Activated T-cell treated with anti-CD3 and anti-CD28 coated beads, Interleukin-2, amount 50 U/mL, for 24 hours (primary cell): ENCODE measurements at regions not wholly inside any gene's neighbourhood (a gene's known extent, or its start where the extent isn't known, plus 50 kb on each side); places are given as distances from the start of the nearest gene placed in this dataset.

Experiments
- DNase-seq: peaks from one replicate; pipeline ENCODE4 v3.0.0-alpha.2; 2020
- H3K27ac Mint-ChIP-seq: 2 replicates; pipeline ENCODE4 v1.8.0; 2020; ENCODE audit warnings: mild to moderate bottlenecking, mixed read lengths
- H3K27me3 Mint-ChIP-seq: 2 replicates; pipeline ENCODE4 v1.8.0; 2020; ENCODE audit warnings: mixed read lengths
- H3K36me3 Mint-ChIP-seq: 2 replicates; pipeline ENCODE4 v1.8.0; 2020; ENCODE audit warnings: low read depth, mixed read lengths
- H3K4me1 Mint-ChIP-seq: 2 replicates; pipeline ENCODE4 v1.8.0; 2020; ENCODE audit warnings: low read depth, mixed read lengths
- H3K4me3 Mint-ChIP-seq: 2 replicates; pipeline ENCODE4 v1.8.0; 2020; ENCODE audit warnings: mild to moderate bottlenecking, moderate library complexity, mixed read lengths
- H3K9me3 Mint-ChIP-seq: 2 replicates; pipeline ENCODE4 v1.8.0; 2020; ENCODE audit warnings: mixed read lengths

GRCh38 chr9:687034-687785, 154.3 kb upstream of the DMRT1 start:
- no peak overlapping the region for H3K4me3 Mint-ChIP-seq
- H3K4me1 Mint-ChIP-seq, result no peaks in the 10 kb centered on the region
- DNase-seq, result no peak
- H3K27ac Mint-ChIP-seq, result no peak overlapping the region
- H3K9me3 Mint-ChIP-seq, result no peaks in the 10 kb centered on the region
- no peaks in the 10 kb centered on the region for H3K27me3 Mint-ChIP-seq
- H3K36me3 Mint-ChIP-seq, result no peaks in the 10 kb centered on the region

DNA sequence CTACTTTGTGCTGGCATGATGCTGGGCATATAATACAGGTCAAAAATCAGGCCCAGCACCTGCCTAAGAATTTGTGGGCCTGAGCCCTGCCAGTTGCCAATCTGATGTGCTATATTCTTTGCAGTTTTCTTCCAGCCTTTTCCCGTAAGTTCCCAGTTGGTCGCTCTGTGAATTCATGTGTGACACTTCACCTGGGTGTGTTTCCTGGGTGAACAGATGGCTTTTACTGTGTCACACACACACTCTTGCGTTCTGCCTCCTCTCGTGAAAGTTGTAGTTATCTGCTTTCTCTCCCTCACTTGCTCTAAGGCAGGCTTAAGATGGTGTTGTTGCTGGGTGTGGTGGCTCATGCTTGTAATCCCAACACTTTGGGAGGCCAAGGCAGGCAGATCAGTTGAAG, 153.5 kb upstream of the DMRT1 start:
- no peak for DNase-seq
- Mint-ChIP-seq H3K27me3 (no peaks in the 10 kb centered on the region), H3K27ac (no peak overlapping the region)

DNA sequence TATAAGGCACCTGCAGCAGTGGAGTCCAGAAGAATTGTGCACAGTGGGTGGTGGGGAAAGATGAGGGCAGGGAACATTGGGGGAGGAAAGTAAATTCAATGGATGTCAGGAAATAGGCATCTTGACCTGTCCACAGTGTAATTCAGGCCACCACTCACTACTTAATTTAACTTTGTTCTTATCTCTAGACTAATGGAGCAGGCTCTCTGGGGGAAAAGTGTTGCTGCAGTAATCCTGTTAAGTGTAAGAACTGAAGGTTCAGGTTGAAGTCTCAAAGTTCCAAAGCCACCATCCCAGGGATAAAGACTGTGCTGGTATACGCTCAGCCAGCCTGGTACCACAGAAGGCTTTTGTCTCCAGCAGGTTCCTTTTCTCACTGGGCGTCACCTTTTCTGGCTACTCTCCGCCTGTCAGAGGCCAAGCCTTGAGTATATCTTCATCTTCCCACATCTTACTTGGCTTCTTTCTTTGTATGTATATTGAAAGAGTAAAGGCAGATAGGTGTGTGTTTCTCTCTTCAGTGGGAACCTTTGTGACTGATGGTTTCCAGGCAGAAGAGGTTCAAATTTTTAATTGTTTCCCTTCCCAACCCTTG, 150.9 kb upstream of the DMRT1 start:
- H3K4me3 Mint-ChIP-seq, result no peak overlapping the region
- no peaks in the 10 kb centered on the region for H3K36me3 Mint-ChIP-seq
- no peak for DNase-seq
- H3K4me1 Mint-ChIP-seq, result no peaks in the 10 kb centered on the region
- H3K27me3 Mint-ChIP-seq, result peaks cover 5% of the 10 kb centered on the region
- no peaks in the 10 kb centered on the region for H3K9me3 Mint-ChIP-seq
- H3K27ac Mint-ChIP-seq, result no peak overlapping the region

More for the DNA sequence above, 153.5 kb upstream of the DMRT1 start:
- Mint-ChIP-seq H3K36me3 (no peaks in the 10 kb centered on the region), H3K4me3 (no peak overlapping the region), H3K9me3 (no peaks in the 10 kb centered on the region), H3K4me1 (no peaks in the 10 kb centered on the region)

DNA sequence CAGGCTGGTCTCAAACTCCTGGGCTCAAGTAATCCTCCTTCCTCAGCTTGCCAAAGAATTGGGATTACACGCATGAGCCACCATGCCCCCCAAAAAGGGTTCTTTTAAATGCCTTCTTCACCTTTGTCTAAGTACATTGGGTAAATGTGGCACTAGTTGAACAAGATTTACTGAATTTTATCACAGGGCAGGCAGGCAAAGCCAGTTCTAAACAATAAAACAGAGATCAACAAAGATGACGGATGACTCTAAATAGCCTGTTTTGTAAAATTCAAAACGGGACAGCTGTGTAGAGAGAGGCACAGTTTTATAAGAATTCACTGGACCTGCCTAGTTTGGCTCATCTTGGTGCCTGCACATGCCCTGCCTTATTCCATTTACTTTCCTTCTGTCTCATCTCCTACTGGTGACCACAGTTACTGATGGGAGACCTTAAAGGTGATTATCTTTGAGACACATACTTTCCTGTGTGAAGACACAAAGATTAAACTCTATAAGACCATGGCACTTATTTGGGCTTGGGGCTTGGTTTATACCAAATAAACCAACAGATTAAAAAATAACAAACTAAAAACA, 149.6 kb upstream of the DMRT1 start:
- no peak for DNase-seq

DNA sequence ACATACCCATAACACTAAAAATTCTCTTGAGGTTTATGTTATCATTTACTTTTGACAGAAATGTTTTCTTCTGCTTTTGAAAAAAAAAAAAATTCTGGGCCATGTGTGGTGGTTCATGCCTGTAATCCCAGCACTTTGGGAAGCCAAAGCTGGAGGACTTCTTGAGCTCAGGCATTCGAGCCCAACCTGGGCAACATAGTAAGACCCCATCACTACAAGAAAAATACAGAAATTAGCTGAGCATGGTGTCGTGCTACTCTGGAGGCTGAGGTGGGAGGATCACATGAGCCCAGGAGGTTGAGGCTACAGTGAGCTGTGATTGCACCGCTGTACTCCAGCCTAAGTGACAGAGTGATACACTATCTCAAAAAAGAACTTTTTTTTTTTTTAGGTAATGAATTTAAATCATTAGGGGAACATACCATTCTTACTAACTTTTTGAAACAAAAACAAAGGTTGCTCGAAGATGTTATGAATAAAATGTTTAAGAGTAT, 148.8 kb upstream of the DMRT1 start:
- Mint-ChIP-seq H3K4me1 (no peaks in the 10 kb centered on the region), H3K36me3 (no peaks in the 10 kb centered on the region), H3K27me3 (peaks cover 8% of the 10 kb centered on the region), H3K27ac (no peak overlapping the region), H3K4me3 (no peak overlapping the region), H3K9me3 (no peaks in the 10 kb centered on the region)
- DNase-seq, result no peak

More for the DNA sequence above, 149.6 kb upstream of the DMRT1 start:
- no peaks in the 10 kb centered on the region for H3K36me3 Mint-ChIP-seq
- H3K4me3 Mint-ChIP-seq, result no peak overlapping the region
- no peaks in the 10 kb centered on the region for H3K9me3 Mint-ChIP-seq
- H3K27me3 Mint-ChIP-seq, result peaks cover 8% of the 10 kb centered on the region
- no peak overlapping the region for H3K27ac Mint-ChIP-seq
- no peaks in the 10 kb centered on the region for H3K4me1 Mint-ChIP-seq

GRCh38 chr9:693201-694091, 148.1 kb upstream of the DMRT1 start:
- no peaks in the 10 kb centered on the region for H3K9me3 Mint-ChIP-seq
- peaks cover 8% of the 10 kb centered on the region for H3K27me3 Mint-ChIP-seq
- DNase-seq, result no peak
- H3K4me3 Mint-ChIP-seq, result no peak overlapping the region
- no peak overlapping the region for H3K27ac Mint-ChIP-seq
- H3K4me1 Mint-ChIP-seq, result no peaks in the 10 kb centered on the region
- H3K36me3 Mint-ChIP-seq, result no peaks in the 10 kb centered on the region

- DNase-seq, result no peak
- H3K4me3 Mint-ChIP-seq, result no peak overlapping the region
- no peaks in the 10 kb centered on the region for H3K9me3 Mint-ChIP-seq
- H3K27ac Mint-ChIP-seq, result no peak overlapping the region
- no peaks in the 10 kb centered on the region for H3K4me1 Mint-ChIP-seq
- peaks cover 8% of the 10 kb centered on the region for H3K27me3 Mint-ChIP-seq
- no peaks in the 10 kb centered on the region for H3K36me3 Mint-ChIP-seq
Observed at GRCh38 chr9:694092-694402, 147.4 kb upstream of the DMRT1 start.

DNA sequence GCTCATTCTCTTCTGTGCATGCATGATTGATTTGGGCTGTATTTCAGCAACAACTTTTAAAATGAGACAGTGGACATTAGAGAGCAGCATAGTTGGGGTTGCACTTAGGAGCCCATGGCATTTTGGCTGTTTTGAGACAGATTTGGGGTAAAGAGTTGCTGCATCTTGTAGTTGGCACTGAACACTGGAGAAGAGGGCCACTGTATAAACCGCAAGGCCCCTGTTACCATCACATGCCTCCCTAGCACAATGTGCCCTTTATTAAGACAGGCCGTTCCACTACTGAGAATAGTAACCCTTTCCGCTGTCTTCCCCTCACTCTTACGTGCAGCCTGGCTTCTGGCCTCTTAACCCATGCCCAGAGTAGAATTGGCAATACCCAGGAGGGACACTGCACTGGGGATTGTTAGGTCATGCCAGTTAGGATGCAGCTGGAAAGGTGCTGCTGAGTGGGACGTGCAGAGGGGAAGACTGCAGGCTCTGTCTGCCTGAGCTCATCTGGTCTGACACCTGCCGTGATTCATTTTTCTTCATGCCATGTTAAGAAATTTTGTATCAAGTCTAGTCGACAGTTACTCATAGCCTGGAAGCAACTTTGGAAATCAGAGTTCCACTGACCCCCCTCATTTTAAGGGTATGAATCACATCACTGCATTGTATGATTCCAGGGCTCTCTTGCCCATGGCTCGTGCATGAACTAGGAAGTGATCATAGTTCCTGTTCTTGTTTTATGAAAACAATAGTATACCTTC, 146.9 kb upstream of the DMRT1 start:
- Mint-ChIP-seq H3K27me3 (peaks cover 8% of the 10 kb centered on the region), H3K4me3 (no peak overlapping the region), H3K27ac (no peak overlapping the region), H3K36me3 (no peaks in the 10 kb centered on the region), H3K4me1 (no peaks in the 10 kb centered on the region), H3K9me3 (no peaks in the 10 kb centered on the region)
- no peak for DNase-seq

- no peaks in the 10 kb centered on the region for H3K4me1 Mint-ChIP-seq
- H3K27ac Mint-ChIP-seq, result no peak overlapping the region
- no peak for DNase-seq
- H3K27me3 Mint-ChIP-seq, result peaks cover 8% of the 10 kb centered on the region
- no peaks in the 10 kb centered on the region for H3K9me3 Mint-ChIP-seq
- H3K4me3 Mint-ChIP-seq, result no peak overlapping the region
- no peaks in the 10 kb centered on the region for H3K36me3 Mint-ChIP-seq
Observed at GRCh38 chr9:695252-695651, 146.2 kb upstream of the DMRT1 start.

DNA sequence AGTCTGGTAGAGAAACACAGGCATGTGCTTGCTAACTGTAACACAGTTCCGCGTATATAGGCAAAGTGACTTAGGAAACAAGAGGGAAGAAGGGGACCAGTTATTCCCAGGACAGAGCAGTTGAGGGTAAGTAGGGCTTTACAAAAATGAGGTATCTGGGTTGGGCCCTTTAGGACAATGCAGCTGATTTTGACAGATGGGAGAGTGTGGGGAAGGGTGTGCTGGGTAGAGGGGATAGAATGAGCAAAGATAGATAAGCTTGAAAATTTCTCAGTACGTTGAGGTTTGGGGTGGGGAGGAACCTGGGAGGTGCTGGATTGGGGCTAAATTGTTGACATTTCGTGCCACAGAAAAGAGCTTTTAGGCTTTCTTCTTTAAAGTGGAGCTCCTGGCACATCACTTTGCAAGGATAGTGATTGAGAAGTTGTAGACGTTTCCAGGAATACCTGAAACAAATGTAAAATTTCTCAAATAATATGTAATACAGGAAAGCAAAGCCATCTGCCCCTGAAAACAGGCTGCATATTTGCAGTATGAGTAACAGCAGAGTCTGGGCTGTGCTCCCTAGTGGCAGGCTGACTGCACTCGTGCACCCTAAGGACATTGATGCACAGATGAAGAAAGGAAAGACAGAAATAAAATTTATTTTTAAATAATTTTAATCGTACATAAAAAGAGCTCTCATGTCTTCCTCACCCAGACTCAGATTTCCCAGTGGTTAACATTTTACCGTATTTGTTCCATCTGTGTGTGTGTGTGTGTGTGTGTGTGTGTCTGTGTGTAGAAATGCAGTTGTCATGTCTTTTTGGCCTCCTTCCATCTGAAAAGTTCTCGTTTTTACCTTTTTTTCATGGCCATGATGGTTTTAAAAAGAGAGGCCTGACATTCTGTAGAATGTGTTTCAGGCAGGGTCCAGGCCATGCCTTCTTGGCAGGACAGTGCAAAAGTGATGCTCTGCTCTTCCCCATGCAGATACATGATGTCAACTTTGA, 144.9 kb upstream of the DMRT1 start:
- Mint-ChIP-seq H3K9me3 (no peaks in the 10 kb centered on the region), H3K4me3 (no peak overlapping the region), H3K27me3 (peaks cover 8% of the 10 kb centered on the region), H3K4me1 (no peaks in the 10 kb centered on the region), H3K36me3 (no peaks in the 10 kb centered on the region), H3K27ac (no peak overlapping the region)
- no peak for DNase-seq

DNA sequence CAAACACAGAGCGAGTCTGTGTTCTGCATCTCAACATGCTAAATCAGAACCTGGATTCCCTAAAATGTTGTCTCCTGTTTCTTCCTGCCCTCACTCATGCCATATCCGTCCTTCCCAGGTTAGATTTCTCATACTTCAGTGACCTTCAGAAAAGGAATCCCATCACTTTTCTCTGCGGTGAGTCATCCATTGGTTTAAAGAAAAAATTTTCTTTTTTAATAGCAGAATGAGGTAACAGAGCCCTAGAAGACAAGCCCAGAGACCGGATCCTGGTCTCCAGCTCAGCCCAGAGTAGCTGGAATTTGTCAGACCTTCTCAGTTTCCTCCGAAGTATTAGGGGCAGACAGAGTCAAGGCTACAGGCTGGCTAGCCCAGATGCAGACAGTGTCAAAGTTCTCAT, 143.2 kb upstream of the DMRT1 start:
- Mint-ChIP-seq H3K27me3 (peaks cover 8% of the 10 kb centered on the region), H3K27ac (no peak overlapping the region), H3K4me1 (no peaks in the 10 kb centered on the region), H3K36me3 (no peaks in the 10 kb centered on the region), H3K4me3 (no peak overlapping the region), H3K9me3 (no peaks in the 10 kb centered on the region)
- DNase-seq, result no peak

DNA sequence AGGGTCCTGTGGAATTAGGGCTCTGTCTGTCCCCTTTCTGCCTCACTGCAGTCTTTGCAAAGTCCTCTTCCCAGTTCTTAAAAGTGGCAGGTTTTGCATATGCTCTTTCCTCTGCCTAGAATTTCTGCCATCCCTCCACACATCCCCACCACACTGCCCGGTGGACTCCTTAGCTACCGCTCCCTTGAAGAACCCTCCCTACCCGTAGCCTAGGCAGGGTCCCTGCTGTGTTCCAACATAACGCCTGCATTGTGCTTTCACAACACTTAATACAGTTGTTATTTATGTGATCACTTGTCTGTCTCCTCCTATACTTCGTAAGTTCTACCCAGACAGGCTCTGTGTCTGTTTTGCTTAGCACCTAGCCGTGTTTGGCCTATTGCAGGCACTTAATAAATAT, 142.5 kb upstream of the DMRT1 start:
- no peak for DNase-seq
- peaks cover 8% of the 10 kb centered on the region for H3K27me3 Mint-ChIP-seq
- no peaks in the 10 kb centered on the region for H3K4me1 Mint-ChIP-seq
- no peaks in the 10 kb centered on the region for H3K9me3 Mint-ChIP-seq
- no peaks in the 10 kb centered on the region for H3K36me3 Mint-ChIP-seq
- H3K4me3 Mint-ChIP-seq, result no peak overlapping the region
- no peak overlapping the region for H3K27ac Mint-ChIP-seq

DNA sequence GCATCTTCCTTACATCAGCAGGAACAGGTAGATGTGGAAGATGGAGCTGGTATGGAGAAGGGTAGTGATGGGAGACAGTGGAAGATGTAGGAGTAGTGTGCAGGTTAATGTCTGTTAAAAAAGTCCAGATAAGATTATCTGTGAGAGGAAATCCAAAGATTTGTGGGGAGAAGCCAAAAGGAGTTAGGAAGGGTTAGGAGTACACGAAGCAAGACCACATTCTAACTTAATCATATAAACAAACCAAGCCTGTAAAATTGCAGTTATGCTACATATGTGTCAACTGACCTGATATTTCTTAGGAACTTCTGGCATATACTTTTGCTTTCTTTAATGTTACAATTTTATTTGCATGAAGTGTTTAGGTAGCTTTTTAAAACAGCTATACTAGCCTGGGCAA, 142.1 kb upstream of the DMRT1 start:
- no peak overlapping the region for H3K4me3 Mint-ChIP-seq
- no peak for DNase-seq
- H3K27me3 Mint-ChIP-seq, result peaks cover 13% of the 10 kb centered on the region
- no peak overlapping the region for H3K27ac Mint-ChIP-seq
- H3K36me3 Mint-ChIP-seq, result no peaks in the 10 kb centered on the region
- no peaks in the 10 kb centered on the region for H3K4me1 Mint-ChIP-seq
- no peaks in the 10 kb centered on the region for H3K9me3 Mint-ChIP-seq
